Right lobe of liver (tissue), 6 donors: ENCODE measurements at regions not wholly inside any gene's neighbourhood (a gene's known extent, or its start where the extent isn't known, plus 50 kb on each side); places are given as distances from the start of the nearest gene placed in this dataset.

Experiments
- ATAC-seq, 4 donors: fragments of 200-7000 bp; cut with Tn5 transposase; one replicate each; pipeline ENCODE4 v1.9.1; 2020; ENCODE audit warnings: mild to moderate bottlenecking in 4 of 4, moderate library complexity in 4 of 4
- DNase-seq, 3 donors: peaks; one replicate each; pipeline ENCODE4 v3.0.0-alpha.2; 2020
- H3K27ac ChIP-seq, 3 donors: fragments of 200-600 bp; one replicate each; pipeline ENCODE4 v1.8.0; 2022
- H3K27me3 ChIP-seq, 2 donors: fragments of 200-600 bp; one replicate each; pipeline ENCODE4 v1.8.0; 2022
- H3K36me3 ChIP-seq, 4 donors: fragments of 200-600 bp; sonication (generic) in 1 of 4; one replicate each; pipeline versions ENCODE4 v1.5.1 to v1.8.0; 2017 to 2022; ENCODE audit warnings: control low read depth in 1 of 4
- H3K4me1 ChIP-seq, 4 donors: fragments of 200-600 bp; sonication (generic) in 1 of 4; one replicate each; pipeline versions ENCODE4 v1.5.1 to v1.8.0; 2017 to 2022; ENCODE audit warnings: control low read depth in 1 of 4
- H3K4me3 ChIP-seq, 3 donors: fragments of 200-600 bp; one replicate each; pipeline ENCODE4 v1.8.0; 2022
- H3K9me3 ChIP-seq, 4 donors: fragments of 200-600 bp; sonication (generic) in 1 of 4; one replicate each; pipeline versions ENCODE4 v1.5.1 to v1.8.0; 2017 to 2022; ENCODE audit warnings: control low read depth in 1 of 4
- CTCF ChIP-seq, 4 donors: fragments of 200-600 bp in 3 of 4; fragments of 450-650 bp in 1 of 4; IDR thresholded peaks; one replicate each; pipeline versions ENCODE4 v1.5.1 to v1.8.0; 2016 to 2022; ENCODE audit warnings: antibody characterized with exemption in 4 of 4, mild to moderate bottlenecking in 2 of 4
- POLR2A ChIP-seq: fragments of 450-650 bp; IDR thresholded peaks from one replicate; pipeline ENCODE4 v1.6.1; 2017; ENCODE audit warnings: antibody characterized with exemption, mild to moderate bottlenecking
- WGBS: methylation state at CpG from one replicate; pipeline ENCODE4 v1.1.6; 2018; ENCODE audit warnings: low coverage, low lambda C conversion rate; ENCODE audit not compliant: insufficient coverage; ENCODE audit errors: missing lambda C conversion rate; 5-methylcytosine and 5-hydroxymethylcytosine counted together
- intact Hi-C, 2 donors: fragments of 100-400 bp; cut with DNase I; formaldehyde crosslinking; loops; one replicate each; pipeline versions ENCODE4 v1.11.2 to v1.14.1; 2022
- donor health status: DM: no; HTN: yes; CAD: no.
- donor health status: DM: no; HTN: no; CAD: no.
- donor health status: DM: no; HTN: no; CAD: no.
- donor health status: DM: no; HTN: yes; CAD: no.
- donor health status: DM: no; HTN: yes; CAD: no.

DNA sequence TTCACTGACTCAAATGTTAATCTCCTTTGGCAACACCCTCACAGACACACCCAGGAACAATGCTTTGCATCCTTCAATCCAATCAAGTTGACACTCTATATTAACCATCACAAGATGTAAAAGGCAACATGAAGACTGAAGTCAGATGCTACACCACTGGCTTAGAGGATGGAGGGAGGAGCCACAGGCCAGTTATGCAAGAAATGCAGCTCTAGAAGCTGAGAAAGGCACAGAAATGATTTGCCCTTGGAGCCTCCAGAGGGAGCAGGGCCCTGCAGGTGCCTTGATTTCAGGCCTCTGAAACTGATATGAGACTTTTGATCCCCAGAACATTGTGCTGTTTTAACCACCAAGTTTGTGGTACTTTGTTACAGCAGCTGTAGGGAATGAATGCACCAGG is 276.3 kb downstream of the KCNS3 start:
- intact Hi-C loops = no loop called here
- Histone ChIP-seq H3K4me1 (no peaks in the 10 kb centered on the region), H3K27me3 (no peaks in the 10 kb centered on the region), H3K36me3 (no peaks in the 10 kb centered on the region), H3K4me3 (no peak overlapping the region), H3K27ac (no peak overlapping the region), H3K9me3 (no peaks in the 10 kb centered on the region)
- TF ChIP-seq CTCF (IDR thresholded peaks at IDR 0.05) (no peak), POLR2A (no peak)
- no peak for DNase-seq
- no peak for ATAC-seq

DNA sequence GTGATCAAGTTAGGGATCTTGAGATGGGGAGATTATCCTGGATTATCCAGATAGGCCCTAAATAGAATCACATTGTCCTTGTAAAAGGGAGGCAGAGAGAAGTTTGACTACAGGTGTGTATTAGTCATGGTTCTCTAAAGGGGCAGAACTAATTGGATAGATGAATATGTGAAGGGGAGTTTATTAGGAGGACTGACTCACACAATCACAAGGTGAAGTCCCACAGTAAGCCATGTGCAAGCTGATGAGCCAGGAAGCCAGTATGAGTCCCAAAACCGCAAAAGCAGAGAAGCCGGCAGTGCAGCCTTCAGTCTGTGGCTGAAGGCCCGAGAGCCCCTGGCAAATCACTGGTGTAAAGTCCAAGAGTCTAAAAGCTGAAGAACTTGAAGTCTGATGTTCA is 275.8 kb downstream of the KCNS3 start:
- ATAC-seq = no peak
- WGBS = 71% methylated on average over 3 of the region's 3 CpGs
- H3K9me3 ChIP-seq = no peaks in the 10 kb centered on the region
- H3K4me3 ChIP-seq = no peak overlapping the region
- TF ChIP-seq POLR2A = no peak
- no peak for TF ChIP-seq CTCF (IDR thresholded peaks at IDR 0.05)
- intact Hi-C loops = no loop called here
- no peak overlapping the region for H3K27ac ChIP-seq
- no peak for DNase-seq
- no peaks in the 10 kb centered on the region for H3K4me1 ChIP-seq
- H3K27me3 ChIP-seq = no peaks in the 10 kb centered on the region
- H3K36me3 ChIP-seq = no peaks in the 10 kb centered on the region

DNA sequence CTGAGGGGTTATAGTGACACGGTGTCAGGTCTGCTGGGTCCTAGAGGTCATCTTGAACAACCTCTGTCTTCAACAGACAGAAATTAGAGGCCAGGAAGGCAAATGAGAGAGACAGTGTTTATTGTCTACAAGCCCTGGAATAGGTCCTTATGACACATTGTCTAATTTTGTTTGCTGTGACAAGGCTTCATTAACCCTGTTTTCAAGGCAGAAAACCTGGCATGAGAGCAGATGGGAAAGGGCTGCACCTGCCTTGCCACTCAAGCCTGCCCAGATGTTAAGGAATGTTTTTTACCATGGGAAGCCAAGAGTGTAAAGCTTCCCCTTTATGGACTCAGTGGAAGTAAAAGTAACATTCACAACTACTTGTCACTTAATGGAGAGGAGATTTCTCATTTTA is 275.3 kb downstream of the KCNS3 start:
- 64% methylated on average over 1 of the region's 1 CpG for WGBS
- Histone ChIP-seq H3K27me3 (no peaks in the 10 kb centered on the region), H3K4me1 (no peaks in the 10 kb centered on the region), H3K27ac (no peak overlapping the region), H3K9me3 (no peaks in the 10 kb centered on the region), H3K4me3 (no peak overlapping the region), H3K36me3 (no peaks in the 10 kb centered on the region)
- no peak for DNase-seq
- intact Hi-C loops = no loop called here
- no peak for ATAC-seq
- no peak for TF ChIP-seq POLR2A
- no peak for TF ChIP-seq CTCF (IDR thresholded peaks at IDR 0.05)

- intact Hi-C loops = no loop called here
- ATAC-seq = no peak
These were observed 272.8 kb downstream of the KCNS3 start for GRCh38 chr2:18151237-18151636.

More at GRCh38 chr2:18151237-18151636, 272.8 kb downstream of the KCNS3 start:
- DNase-seq = no peak
- no peaks in the 10 kb centered on the region for H3K27me3 ChIP-seq
- H3K27ac ChIP-seq = no peak overlapping the region
- H3K4me1 ChIP-seq = no peaks in the 10 kb centered on the region
- TF ChIP-seq CTCF (IDR thresholded peaks at IDR 0.05) = no peak
- TF ChIP-seq POLR2A = no peak
- no peaks in the 10 kb centered on the region for H3K36me3 ChIP-seq
- 65% methylated on average over 2 of the region's 4 CpGs for WGBS
- no peaks in the 10 kb centered on the region for H3K9me3 ChIP-seq
- H3K4me3 ChIP-seq = no peak overlapping the region
